Peyer's patch (tissue), 4 donors: ENCODE measurements at regions not wholly inside any gene's neighbourhood (a gene's known extent, or its start where the extent isn't known, plus 50 kb on each side); places are given as distances from the start of the nearest gene placed in this dataset.
"Not testable (repeated sequence)": the region's sequence is repeated elsewhere in the genome, so short reads cannot be mapped to it uniquely, and the experiment has no call there.

Experiments used
- DNase-seq, 3 donors: peaks; one replicate each; pipeline ENCODE4 v3.0.0-alpha.2; 2017 to 2019
- H3K27ac ChIP-seq, 4 donors: fragments of 200-600 bp; sonication (generic); one replicate each; pipeline ENCODE4 v1.5.1; 2016 to 2019
- H3K27me3 ChIP-seq, 2 donors: fragments of 200-600 bp; sonication (generic); one replicate each; pipeline ENCODE4 v1.5.1; 2019
- H3K36me3 ChIP-seq, 3 donors: fragments of 200-600 bp; sonication (generic); one replicate each; pipeline ENCODE4 v1.5.1; 2016 to 2019
- H3K4me1 ChIP-seq, 4 donors: fragments of 200-600 bp; sonication (generic); one replicate each; pipeline ENCODE4 v1.5.1; 2016 to 2019
- H3K4me3 ChIP-seq, 4 donors: fragments of 200-600 bp; sonication (generic); 1 replicate in 3 of 4; 2 replicates in 1 of 4; pipeline ENCODE4 v1.5.1; 2016 to 2019; ENCODE audit warnings: mild to moderate bottlenecking in 1 of 4
- H3K9me3 ChIP-seq, 4 donors: fragments of 200-600 bp; sonication (generic); one replicate each; pipeline ENCODE4 v1.5.1; 2016 to 2019; ENCODE audit warnings: mild to moderate bottlenecking in 1 of 4
- CTCF ChIP-seq, 6 experiments: fragments of 450-650 bp in 4 of 6; fragments of 200-600 bp in 2 of 6; sonication (generic) in 1 of 6; IDR thresholded peaks; one replicate each; pipeline ENCODE4 v1.5.1; 2017 to 2019; ENCODE audit warnings: antibody characterized with exemption in 6 of 6, mild to moderate bottlenecking in 3 of 6, moderate library complexity in 1 of 6
- POLR2A ChIP-seq, 2 donors: fragments of 450-650 bp; IDR thresholded peaks; one replicate each; pipeline ENCODE4 v1.5.1; 2017; ENCODE audit warnings: antibody characterized with exemption in 2 of 2, mild to moderate bottlenecking in 2 of 2, moderate library complexity in 2 of 2

GRCh38 chr5:1719860-1720259 lies 79.8 kb downstream of the MRPL36 start:
- H3K27me3 ChIP-seq = no peaks in the 10 kb centered on the region
- H3K4me1 ChIP-seq = no peaks in the 10 kb centered on the region
- no peak for DNase-seq
- no peak overlapping the region for H3K27ac ChIP-seq
- peaks cover 0 to 4% (median 0%) of the 10 kb centered on the region in 4 donors for H3K9me3 ChIP-seq
- no peaks in the 10 kb centered on the region for H3K36me3 ChIP-seq
- TF ChIP-seq CTCF (IDR thresholded peaks at IDR 0.05) = no peak
- no peak for TF ChIP-seq POLR2A (IDR thresholded peaks at IDR 0.05)
- H3K4me3 ChIP-seq = no peak overlapping the region

- no peak overlapping the region for H3K4me3 ChIP-seq
- no peaks in the 10 kb centered on the region for H3K27me3 ChIP-seq
- no peak overlapping the region for H3K27ac ChIP-seq
- no peaks in the 10 kb centered on the region for H3K4me1 ChIP-seq
- DNase-seq = no peak
- H3K36me3 ChIP-seq = no peaks in the 10 kb centered on the region
- peaks cover 0 to 4% (median 0%) of the 10 kb centered on the region in 4 donors for H3K9me3 ChIP-seq
- no peak for TF ChIP-seq POLR2A (IDR thresholded peaks at IDR 0.05)
- no peak for TF ChIP-seq CTCF (IDR thresholded peaks at IDR 0.05)
These were observed 81.0 kb downstream of the MRPL36 start for GRCh38 chr5:1718669-1719068.

- not testable (repeated sequence) for H3K4me1 ChIP-seq, DNase-seq, H3K36me3 ChIP-seq, H3K4me3 ChIP-seq, H3K27ac ChIP-seq, H3K9me3 ChIP-seq, H3K27me3 ChIP-seq
These were observed 89.5 kb downstream of the MRPL36 start for GRCh38 chr5:1710091-1710490.

GRCh38 chr5:1709171-1709803 lies 90.3 kb downstream of the MRPL36 start:
- Histone ChIP-seq H3K27me3 (no peaks in the 10 kb centered on the region), H3K4me3 (no peak overlapping the region), H3K36me3 (no peaks in the 10 kb centered on the region), H3K9me3 (no peaks in the 10 kb centered on the region), H3K4me1 (no peaks in the 10 kb centered on the region), H3K27ac (no peak overlapping the region)
- DNase-seq = no peak
- TF ChIP-seq POLR2A (IDR thresholded peaks at IDR 0.05) (no peak), CTCF (IDR thresholded peaks at IDR 0.05) (no peak)

GRCh38 chr5:1708592-1709141 lies 91.0 kb downstream of the MRPL36 start:
- no peaks in the 10 kb centered on the region for H3K27me3 ChIP-seq
- DNase-seq = no peak
- H3K36me3 ChIP-seq = no peaks in the 10 kb centered on the region
- no peak overlapping the region for H3K27ac ChIP-seq
- no peaks in the 10 kb centered on the region for H3K4me1 ChIP-seq
- H3K4me3 ChIP-seq = no peak overlapping the region
- TF ChIP-seq POLR2A (IDR thresholded peaks at IDR 0.05) = no peak
- no peak for TF ChIP-seq CTCF (IDR thresholded peaks at IDR 0.05)
- no peaks in the 10 kb centered on the region for H3K9me3 ChIP-seq

- no peaks in the 10 kb centered on the region for H3K9me3 ChIP-seq
- H3K4me3 ChIP-seq = no peak overlapping the region
- no peaks in the 10 kb centered on the region for H3K27me3 ChIP-seq
- no peaks in the 10 kb centered on the region for H3K36me3 ChIP-seq
- no peaks in the 10 kb centered on the region for H3K4me1 ChIP-seq
- TF ChIP-seq POLR2A (IDR thresholded peaks at IDR 0.05) (no peak), CTCF (IDR thresholded peaks at IDR 0.05) (no peak)
- no peak for DNase-seq
- no peak overlapping the region for H3K27ac ChIP-seq
These were observed 92.2 kb downstream of the MRPL36 start for GRCh38 chr5:1707467-1707866.
